K562 (cell line): ENCODE measurements at regions not wholly inside any gene's neighbourhood (a gene's known extent, or its start where the extent isn't known, plus 50 kb on each side); places are given as distances from the start of the nearest gene placed in this dataset.

Experiments used
- ATAC-seq: fragments of 200-7000 bp; cut with Tn5 transposase; 3 replicates; pipeline ENCODE4 v1.9.1; 2020; ENCODE audit warnings: moderate library complexity
- BruUV-seq: library from RNA; stranded (reverse); fragments of 400-500 nt; replicated peaks from 2 replicates; lab custom pipeline; 2021; lab: Mats Ljungman, UMichigan
- CTCF ChIA-PET: fragments of 300-600 bp; formaldehyde crosslinking; extraction: SDS; loops from one replicate; lab custom pipeline; 2021; ENCODE audit warnings: low intra/inter-chr PET ratio; lab: Yijun Ruan, JAX
- POLR2A ChIA-PET: fragments of 300-600, 350-650 bp; sonication (Branson Sonifier 250); formaldehyde crosslinking; extraction: SDS; loops from one replicate; lab custom pipeline; 2021; ENCODE audit warnings: antibody characterized with exemption, inconsistent platforms; lab: Yijun Ruan, JAX
- DNase-seq, 4 experiments: peaks; one replicate each; pipeline versions ENCODE4 v3.0.0 to v3.0.0-alpha.2; 2011 to 2018; ENCODE audit warnings: low spot score in 3 of 4, mixed read lengths in 3 of 4; ENCODE audit errors: extremely low read depth in 1 of 4
- FAIRE-seq: peaks from 2 replicates; lab custom pipeline; 2011; peaks lifted over from hg19 to GRCh38; lab: Jason Lieb, UNC
- H2AFZ ChIP-seq: 2 replicates; pipeline ENCODE4 v1.6.0; 2011; ENCODE audit warnings: low read depth, low read length, control low read depth, inconsistent platforms
- H3K27ac ChIP-seq: fragments of 200-600 bp; 3 replicates; pipeline ENCODE4 v1.8.0; 2011; ENCODE audit warnings: low read depth, mild to moderate bottlenecking, control low read depth, inconsistent platforms, low read length, moderate library complexity, mixed read lengths; ENCODE audit errors: extremely low read depth
- H3K27me3 ChIP-seq, 2 experiments: fragments of 300-600 bp in 1 of 2; 2 replicates in 1 of 2; 3 replicates in 1 of 2; pipeline versions ENCODE4 v1.6.0 to v1.8.0; 2011; ENCODE audit warnings: inconsistent platforms in 2 of 2, low read length in 2 of 2, mild to moderate bottlenecking in 1 of 2, mixed read lengths in 1 of 2, moderate library complexity in 1 of 2; ENCODE audit not compliant: control insufficient read depth in 2 of 2, insufficient read depth in 2 of 2
- H3K36me3 ChIP-seq: fragments of 300-600 bp; 3 replicates; pipeline ENCODE4 v1.8.0; 2011; ENCODE audit warnings: mild to moderate bottlenecking, low read length, inconsistent platforms; ENCODE audit not compliant: control insufficient read depth, insufficient read depth
- H3K4me1 ChIP-seq, 2 experiments: fragments of 200-600 bp in 1 of 2; replicated peaks in 1 of 2; 2 replicates in 1 of 2; 3 replicates in 1 of 2; pipeline versions ENCODE4 v1.5.1 to v1.8.0; 2011; ENCODE audit warnings: inconsistent platforms in 2 of 2, low read length in 2 of 2, mild to moderate bottlenecking in 1 of 2, mixed read lengths in 1 of 2, moderate library complexity in 1 of 2; ENCODE audit not compliant: control insufficient read depth in 2 of 2, insufficient read depth in 2 of 2
- H3K4me2 ChIP-seq: 2 replicates; pipeline ENCODE4 v1.6.1; 2011; ENCODE audit warnings: low read length, control low read depth, inconsistent platforms, mixed read lengths; ENCODE audit not compliant: insufficient read depth
- H3K4me3 ChIP-seq: fragments of 200-600 bp; sonication (generic), shearing (Covaris generic); 2 replicates; pipeline ENCODE4 v1.5.1; 2016; ENCODE audit warnings: control low read depth, inconsistent platforms
- H3K79me2 ChIP-seq: fragments of 200-600 bp; 3 replicates; pipeline ENCODE4 v1.8.0; 2011; ENCODE audit warnings: low read length, inconsistent platforms; ENCODE audit not compliant: control insufficient read depth, insufficient read depth
- H3K9ac ChIP-seq, 2 experiments: 2 replicates each; pipeline versions ENCODE4 v1.6.0 to v1.6.1; 2011; ENCODE audit warnings: low read depth in 2 of 2, low read length in 2 of 2, control low read depth in 1 of 2, inconsistent platforms in 1 of 2, mild to moderate bottlenecking in 1 of 2, mixed read lengths in 1 of 2; ENCODE audit not compliant: insufficient read depth in 1 of 2
- H3K9me1 ChIP-seq: one replicate; pipeline ENCODE4 v1.6.0; 2011; ENCODE audit warnings: inconsistent platforms, mild to moderate bottlenecking, low read length, moderate library complexity; ENCODE audit not compliant: control insufficient read depth, insufficient read depth
- H3K9me3 ChIP-seq: replicated peaks from 2 replicates; pipeline ENCODE4 v1.5.1; 2011; ENCODE audit warnings: low read depth, low read length, inconsistent platforms; ENCODE audit not compliant: control insufficient read depth, insufficient read depth
- H4K20me1 ChIP-seq: replicated peaks from 2 replicates; pipeline ENCODE4 v1.6.1; 2011; ENCODE audit warnings: low read length, inconsistent platforms, mixed read lengths; ENCODE audit not compliant: control insufficient read depth, insufficient read depth
- ETV1 ChIP-seq: fragments of 450-650 bp; conservative IDR thresholded peaks from 2 replicates; pipeline ENCODE4 v1.6.1; 2016; ENCODE audit warnings: missing genetic modification characterization, control low read depth, low read depth, missing compliant biosample characterization
- GTF2E2 ChIP-seq: fragments of 200-800 bp; sonication (Bioruptor generic); IDR thresholded peaks from 2 replicates; pipeline ENCODE4 v1.6.1; 2016; ENCODE audit warnings: missing genetic modification characterization, missing compliant biosample characterization
- MCM3 ChIP-seq: fragments of 450-650 bp; IDR thresholded peaks from 2 replicates; pipeline ENCODE4 v1.6.1; 2016
- PHTF2 ChIP-seq: fragments of 250-450 bp; sonication (Bioruptor Pico); IDR thresholded peaks from 2 replicates; pipeline ENCODE4 v1.5.0; 2021; ENCODE audit warnings: mild to moderate bottlenecking
- RCOR1 ChIP-seq, 2 experiments: IDR thresholded peaks; 2 replicates each; pipeline ENCODE4 v1.6.1; 2012; ENCODE audit warnings: low read depth in 2 of 2, low read length in 2 of 2, borderline replicate concordance in 1 of 2, improper control_type of control experiment in 1 of 2
- RNF2 ChIP-seq: sonication (generic); IDR thresholded peaks from 2 replicates; pipeline ENCODE4 v1.6.1; 2016
- XRCC4 ChIP-seq: IDR thresholded peaks from one replicate; pipeline ENCODE4 v1.6.1; 2011; ENCODE audit not compliant: insufficient read depth, insufficient read length; ENCODE audit errors: extremely low read depth
- ZFX ChIP-seq: sonication (generic); formaldehyde crosslinking; IDR thresholded peaks from 2 replicates; pipeline ENCODE4 v1.8.0; 2022; ENCODE audit warnings: mild to moderate bottlenecking, missing genetic modification reagents, moderate library complexity
- WGBS: fragments of 100-300 bp; shearing (Covaris generic); methylation state at CpG from one replicate; pipeline ENCODE4 v1.1.6; 2016; ENCODE audit warnings: low coverage, mixed read lengths; ENCODE audit not compliant: insufficient coverage; ENCODE audit errors: missing lambda C conversion rate; 5-methylcytosine and 5-hydroxymethylcytosine counted together
- in situ Hi-C: fragments of 300-500 bp; cut with MboI; formaldehyde crosslinking; loops from 4 replicates; pipeline ENCODE4 v1.15.0; 2018; ENCODE audit warnings: inconsistent platforms, mixed read lengths
- intact Hi-C: fragments of 100-400 bp; cut with micrococcal nuclease; formaldehyde crosslinking; loops from 2 replicates; pipeline ENCODE4 v1.14.2; 2022

- WGBS = 17% methylated on average over 7 of the region's 7 CpGs
- FAIRE-seq (no peak), ATAC-seq (no peak), DNase-seq (no peak)
- in situ Hi-C loops = no loop called here
- TF ChIP-seq RNF2 = no peak
- BruUV-seq = no TSS peak
- ChIA-PET POLR2A (no interaction called here), CTCF (no interaction called here)
- Histone ChIP-seq H3K9me1 (no peaks in the 10 kb centered on the region), H3K4me2 (no peak overlapping the region), H3K9me3 (no peaks in the 10 kb centered on the region), H3K4me3 (no peak overlapping the region), H3K9ac (no peak overlapping the region), H3K36me3 (no peaks in the 10 kb centered on the region), H3K79me2 (no peaks in the 10 kb centered on the region), H4K20me1 (no peaks in the 10 kb centered on the region), H3K27ac (no peak overlapping the region), H2AFZ (no peak overlapping the region), H3K4me1 (no peaks in the 10 kb centered on the region), H3K27me3 (no peaks in the 10 kb centered on the region)
- intact Hi-C loops = no loop called here
Measured at GRCh38 chr5:29548262-29548661, 1645.2 kb upstream of the CDH6 start.

GRCh38 chr5:29547236-29547865 lies 1646.1 kb upstream of the CDH6 start:
- no peaks in the 10 kb centered on the region for H3K36me3 ChIP-seq
- ATAC-seq (no peak), FAIRE-seq (no peak), DNase-seq (no peak)
- no peaks in the 10 kb centered on the region for H3K79me2 ChIP-seq
- no peak overlapping the region for H3K9ac ChIP-seq
- H2AFZ ChIP-seq = no peak overlapping the region
- H3K9me1 ChIP-seq = no peaks in the 10 kb centered on the region
- TF ChIP-seq RCOR1 (IDR thresholded peaks at IDR 0.05; ENCODE audit: borderline replicate concordance in 1 of 2, low read depth in 2 of 2, low read length in 2 of 2) (no peak), MCM3 (no peak), GTF2E2 (no peak), XRCC4 (no peak), ETV1 (tag) (no peak), ZFX (CRISPR knock-in tag) (no peak), PHTF2 (no peak)
- CTCF ChIA-PET = no interaction called here
- no peak overlapping the region for H3K27ac ChIP-seq
- no TSS peak for BruUV-seq
- H3K4me2 ChIP-seq = no peak overlapping the region
- in situ Hi-C loops (no loop called here), intact Hi-C loops (no loop called here)
- POLR2A ChIA-PET = no interaction called here
- H3K4me1 ChIP-seq = no peaks in the 10 kb centered on the region
- H3K4me3 ChIP-seq = no peak overlapping the region
- no peaks in the 10 kb centered on the region for H4K20me1 ChIP-seq
- H3K27me3 ChIP-seq = no peaks in the 10 kb centered on the region
- H3K9me3 ChIP-seq = no peaks in the 10 kb centered on the region
- 8% methylated on average over 6 of the region's 6 CpGs for WGBS
